CD14-positive monocyte (primary cell): ENCODE measurements at regions not wholly inside any gene's neighbourhood (a gene's known extent, or its start where the extent isn't known, plus 50 kb on each side); places are given as distances from the start of the nearest gene placed in this dataset.

Source experiments
- DNase-seq, 3 donors: peaks; one replicate each; pipeline ENCODE4 v3.0.0-alpha.2; 2011 to 2022
- H2AFZ ChIP-seq: 2 replicates; pipeline ENCODE4 v1.6.0; 2012; ENCODE audit warnings: mild to moderate bottlenecking, low read depth, low read length, inconsistent platforms; ENCODE audit not compliant: insufficient read depth, poor library complexity, severe bottlenecking
- H3K27ac ChIP-seq, 2 donors: 1 replicate in 1 of 2; 2 replicates in 1 of 2; pipeline ENCODE4 v1.5.1; 2012 to 2013; ENCODE audit warnings: low read length in 2 of 2, control low read depth in 1 of 2, inconsistent platforms in 1 of 2, low read depth in 1 of 2, mild to moderate bottlenecking in 1 of 2
- H3K27me3 ChIP-seq, 2 donors: one replicate each; pipeline versions ENCODE4 v1.6.0 to v1.6.1; 2011 to 2013; ENCODE audit warnings: low read length in 2 of 2; ENCODE audit not compliant: control insufficient read depth in 2 of 2, insufficient read depth in 2 of 2
- H3K36me3 ChIP-seq, 2 donors: replicated peaks in 1 of 2; 1 replicate in 1 of 2; 2 replicates in 1 of 2; pipeline versions ENCODE4 v1.5.1 to v1.6.1; 2012 to 2013; ENCODE audit warnings: low read length in 2 of 2, control low read depth in 1 of 2, inconsistent platforms in 1 of 2, mild to moderate bottlenecking in 1 of 2; ENCODE audit not compliant: insufficient read depth in 2 of 2, control insufficient read depth in 1 of 2
- H3K4me1 ChIP-seq, 2 donors: 1 replicate in 1 of 2; 2 replicates in 1 of 2; pipeline versions ENCODE4 v1.5.1 to v1.6.1; 2012 to 2013; ENCODE audit warnings: low read length in 2 of 2, control low read depth in 1 of 2, inconsistent platforms in 1 of 2, mild to moderate bottlenecking in 1 of 2, moderate library complexity in 1 of 2; ENCODE audit not compliant: insufficient read depth in 2 of 2, control insufficient read depth in 1 of 2
- H3K4me2 ChIP-seq: replicated peaks from 2 replicates; pipeline ENCODE3; 2012; ENCODE audit warnings: low read length, moderate library complexity, mild to moderate bottlenecking; ENCODE audit not compliant: poor library complexity, severe bottlenecking; ENCODE audit errors: extremely low read depth
- H3K4me3 ChIP-seq, 3 experiments: fragments of 200-600 bp in 1 of 3; sonication (generic) in 1 of 3; replicated peaks in 1 of 3; 1 replicate in 2 of 3; 2 replicates in 1 of 3; pipeline ENCODE4 v1.5.1; 2011 to 2013; ENCODE audit warnings: low read length in 3 of 3, mild to moderate bottlenecking in 3 of 3, control low read depth in 2 of 3, low read depth in 2 of 3, inconsistent platforms in 1 of 3, moderate library complexity in 1 of 3
- H3K79me2 ChIP-seq: 2 replicates; pipeline ENCODE4 v1.6.0; 2012; ENCODE audit warnings: mild to moderate bottlenecking, control low read depth, inconsistent platforms, low read length, moderate library complexity; ENCODE audit not compliant: insufficient read depth
- H3K9ac ChIP-seq: 2 replicates; pipeline ENCODE4 v1.6.0; 2017; ENCODE audit warnings: low read length, mild to moderate bottlenecking; ENCODE audit not compliant: insufficient read depth, poor library complexity, severe bottlenecking
- H3K9me3 ChIP-seq, 2 donors: replicated peaks in 1 of 2; 1 replicate in 1 of 2; 2 replicates in 1 of 2; pipeline versions ENCODE4 v1.5.1 to v1.6.1; 2012 to 2013; ENCODE audit warnings: low read length in 2 of 2, control low read depth in 1 of 2; ENCODE audit not compliant: control insufficient read depth in 1 of 2, insufficient read depth in 1 of 2
- H4K20me1 ChIP-seq: 2 replicates; pipeline ENCODE4 v1.6.0; 2012; ENCODE audit warnings: mild to moderate bottlenecking, low read length, control low read depth, moderate library complexity; ENCODE audit not compliant: insufficient read depth
- H3K27ac Mint-ChIP-seq, 7 donors: one replicate each; pipeline ENCODE4 v1.8.0; 2020; ENCODE audit warnings: mild to moderate bottlenecking in 7 of 7, mixed read lengths in 7 of 7, moderate library complexity in 6 of 7, inconsistent platforms in 2 of 7
- H3K27me3 Mint-ChIP-seq, 3 donors: one replicate each; pipeline ENCODE4 v1.8.0; 2021 to 2022; ENCODE audit warnings: low read depth in 3 of 3, mild to moderate bottlenecking in 3 of 3, mixed read lengths in 3 of 3, moderate library complexity in 3 of 3, inconsistent platforms in 1 of 3
- H3K36me3 Mint-ChIP-seq, 2 donors: one replicate each; pipeline ENCODE4 v1.8.0; 2020; ENCODE audit warnings: mixed read lengths in 2 of 2, inconsistent platforms in 1 of 2, mild to moderate bottlenecking in 1 of 2
- H3K4me1 Mint-ChIP-seq: one replicate; pipeline ENCODE4 v1.8.0; 2020; ENCODE audit warnings: mild to moderate bottlenecking, mixed read lengths
- H3K4me3 Mint-ChIP-seq, 2 donors: one replicate each; pipeline ENCODE4 v1.8.0; 2020; ENCODE audit warnings: mild to moderate bottlenecking in 2 of 2, mixed read lengths in 2 of 2, moderate library complexity in 1 of 2
- H3K9me3 Mint-ChIP-seq, 7 donors: one replicate each; pipeline ENCODE4 v1.8.0; 2020 to 2022; ENCODE audit warnings: mixed read lengths in 7 of 7, mild to moderate bottlenecking in 6 of 7, moderate library complexity in 6 of 7, inconsistent platforms in 2 of 7
- CTCF ChIP-seq: fragments of 200-600 bp; IDR thresholded peaks from one replicate; pipeline ENCODE4 v1.8.0; 2022; ENCODE audit warnings: antibody characterized with exemption, mild to moderate bottlenecking
- WGBS: methylation state at CpG from one replicate; pipeline ENCODE4 v1.1.5; 2013; ENCODE audit warnings: missing lambda C conversion rate; ENCODE audit not compliant: insufficient coverage; 5-methylcytosine and 5-hydroxymethylcytosine counted together
- intact Hi-C, 2 donors: fragments of 100-400 bp; cut with micrococcal nuclease; formaldehyde crosslinking; loops; one replicate each; pipeline versions ENCODE4 v1.15.0 to v1.15.1; 2023

- intact Hi-C loops, result no loop called here
- no peaks in the 10 kb centered on the region for H3K4me1 Mint-ChIP-seq
- Histone ChIP-seq H4K20me1 (no peaks in the 10 kb centered on the region), H2AFZ (no peak overlapping the region), H3K4me2 (no peak overlapping the region), H3K27me3 (no peaks in the 10 kb centered on the region), H3K27ac (no peak overlapping the region), H3K79me2 (no peaks in the 10 kb centered on the region), H3K9me3 (peaks cover 8 to 9% of the 10 kb centered on the region in 2 donors), H3K4me3 (no peak overlapping the region), H3K9ac (no peak overlapping the region), H3K36me3 (no peaks in the 10 kb centered on the region), H3K4me1 (no peaks in the 10 kb centered on the region)
- H3K27ac Mint-ChIP-seq, result no peak overlapping the region
- DNase-seq, result no peak
- no peaks in the 10 kb centered on the region for H3K36me3 Mint-ChIP-seq
- no peak for TF ChIP-seq CTCF
- peaks cover 0 to 11% (median 4%) of the 10 kb centered on the region in 7 donors for H3K9me3 Mint-ChIP-seq
- H3K4me3 Mint-ChIP-seq, result no peak overlapping the region
- peaks cover 0 to 2% (median 0%) of the 10 kb centered on the region in 3 donors for H3K27me3 Mint-ChIP-seq
Observed at GRCh38 chr4:66991521-66991920, 553.8 kb downstream of the CENPC start.

- Histone ChIP-seq H3K9ac (no peak overlapping the region), H3K4me1 (no peaks in the 10 kb centered on the region), H3K79me2 (no peaks in the 10 kb centered on the region), H2AFZ (no peak overlapping the region), H3K9me3 (no peaks in the 10 kb centered on the region), H3K27me3 (no peaks in the 10 kb centered on the region), H3K27ac (no peak overlapping the region), H3K4me2 (no peak overlapping the region), H3K36me3 (no peaks in the 10 kb centered on the region), H4K20me1 (no peaks in the 10 kb centered on the region), H3K4me3 (no peak overlapping the region)
- Mint-ChIP-seq H3K4me3 (no peak overlapping the region), H3K4me1 (no peaks in the 10 kb centered on the region), H3K9me3 (peaks cover 0 to 1% (median 0%) of the 10 kb centered on the region in 7 donors), H3K27ac (no peak overlapping the region), H3K36me3 (no peaks in the 10 kb centered on the region), H3K27me3 (peaks cover 0 to 1% (median 0%) of the 10 kb centered on the region in 3 donors)
- WGBS, result no CpG with 5 or more reads among the region's 2 CpGs
- intact Hi-C loops, result no loop called here
- TF ChIP-seq CTCF, result no peak
- DNase-seq, result no peak
Observed at GRCh38 chr4:66974665-66975064, 570.6 kb downstream of the CENPC start.
